SK-N-DZ (cell line): ENCODE measurements at regions not wholly inside any gene's neighbourhood (a gene's known extent, or its start where the extent isn't known, plus 50 kb on each side); places are given as distances from the start of the nearest gene placed in this dataset.
"Not testable (repeated sequence)": the region's sequence is repeated elsewhere in the genome, so short reads cannot be mapped to it uniquely, and the experiment has no call there.

Experiments
- DNase-seq: peaks from one replicate; pipeline ENCODE4 v3.0.0-alpha.2; 2015; ENCODE audit warnings: low spot score

DNA sequence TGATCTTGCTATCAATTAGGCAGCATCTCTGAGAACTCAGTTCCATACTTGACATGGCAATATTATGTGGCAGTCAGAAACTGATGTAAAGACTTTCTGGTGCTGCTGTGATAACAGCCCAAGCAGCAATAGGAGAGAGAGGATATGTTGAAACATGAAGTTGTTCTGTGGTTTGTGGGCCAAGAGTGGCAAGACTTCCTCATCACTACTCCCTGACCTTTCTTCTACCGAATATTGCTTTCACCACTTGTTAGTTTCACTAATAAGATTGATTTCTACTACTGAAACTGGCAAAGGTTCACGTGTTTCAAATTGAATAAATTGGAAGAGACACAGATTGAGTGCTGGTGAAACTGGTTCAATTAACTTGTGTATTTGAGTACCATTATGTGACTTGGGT, 852.6 kb upstream of the RAG2 start:
- DNase-seq = no peak

GRCh38 chr11:37449146-37449545, 851.1 kb upstream of the RAG2 start:
- DNase-seq = peak; percentile 56

DNA sequence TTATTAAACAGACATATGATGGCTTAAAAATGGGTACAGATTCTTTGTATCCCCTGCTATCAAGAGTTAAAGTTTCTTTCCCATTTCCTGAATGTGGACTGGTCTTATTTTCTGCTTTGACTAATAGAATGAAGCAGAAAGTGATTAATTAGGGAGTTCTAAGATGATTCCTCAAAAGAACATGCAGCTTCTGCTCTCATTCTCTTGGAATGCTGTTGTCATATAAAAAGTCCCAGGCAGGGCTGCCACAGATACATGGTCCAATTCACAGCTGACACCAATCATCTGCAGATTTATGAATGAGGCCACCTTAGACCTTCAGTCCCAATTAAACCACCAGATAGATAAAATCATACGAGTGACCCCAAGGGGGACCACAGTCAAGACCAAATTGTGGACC, 844.5 kb upstream of the RAG2 start:
- no peak for DNase-seq

GRCh38 chr11:37431633-37432230, 833.7 kb upstream of the RAG2 start:
- not testable (repeated sequence) for DNase-seq

DNA sequence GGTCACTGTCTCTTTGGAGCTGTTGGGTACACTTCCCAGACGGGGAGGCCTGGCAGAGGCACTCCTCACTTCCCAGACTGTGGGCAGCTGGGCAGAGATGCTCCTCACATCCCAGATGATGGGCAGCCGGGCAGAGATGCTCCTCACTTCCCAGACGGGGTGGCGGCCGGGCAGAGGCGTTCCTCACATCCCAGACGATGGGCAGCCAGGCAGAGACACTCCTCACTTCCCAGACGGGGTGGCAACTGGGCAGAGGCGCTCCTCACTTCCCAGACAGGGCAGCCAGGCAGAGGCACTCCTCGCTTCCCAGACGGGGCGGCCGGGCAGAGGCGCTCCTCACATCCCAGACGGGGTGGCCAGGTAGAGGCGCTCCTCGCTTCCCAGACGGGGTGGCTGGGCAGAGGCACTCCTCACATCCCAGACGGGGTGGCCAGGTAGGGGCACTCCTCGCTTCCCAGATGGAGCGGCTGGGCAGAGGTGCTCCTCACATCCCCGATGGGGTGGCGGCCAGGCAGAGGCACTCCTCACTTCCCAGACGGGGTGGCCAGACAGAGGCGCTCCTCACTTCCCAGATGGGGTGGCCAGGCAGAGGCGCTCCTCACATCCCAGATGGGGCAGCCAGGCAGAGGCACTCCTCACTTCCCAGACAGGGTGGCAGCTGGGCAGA, 833.1 kb upstream of the RAG2 start:
- not testable (repeated sequence) for DNase-seq

- DNase-seq = no peak
Measured at GRCh38 chr11:37422511-37422910, 824.5 kb upstream of the RAG2 start.

DNA sequence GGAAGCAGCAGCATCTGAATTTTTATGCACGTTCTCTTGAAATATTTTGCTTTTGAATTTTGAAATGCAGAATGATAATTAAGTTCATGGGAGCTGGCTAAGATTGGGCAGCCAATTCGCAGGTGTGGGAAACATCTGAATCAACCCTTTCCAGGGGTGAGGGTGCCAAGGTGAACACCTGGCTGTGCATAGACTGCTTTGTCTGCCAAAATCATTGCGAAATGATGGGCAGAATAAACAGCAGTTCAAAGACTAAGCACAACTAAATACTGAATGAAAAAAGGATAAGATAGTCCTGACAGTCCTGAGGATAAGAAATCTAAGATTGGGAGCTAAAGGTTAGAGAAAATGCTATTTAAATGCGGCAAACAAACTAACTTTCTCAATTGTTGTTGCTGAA, 813.3 kb upstream of the RAG2 start:
- DNase-seq = no peak

DNA sequence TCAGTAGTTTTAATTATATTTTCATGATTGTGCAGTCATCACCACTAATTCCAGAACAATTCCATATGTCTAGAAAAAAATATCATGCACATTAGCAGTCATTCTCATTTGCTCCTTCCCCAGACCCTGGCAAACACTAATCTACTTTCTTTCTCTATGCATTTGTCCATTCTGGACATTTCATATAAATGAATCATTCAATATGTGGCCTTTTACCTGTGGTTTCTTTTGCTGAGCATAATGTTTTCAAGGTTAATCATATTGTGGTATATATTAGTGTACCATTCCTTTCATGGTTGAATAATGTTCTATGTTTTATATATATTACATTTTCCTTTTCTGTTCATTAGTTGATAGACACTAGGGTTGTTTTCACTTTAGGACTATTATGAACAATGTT, 811.1 kb upstream of the RAG2 start:
- no peak for DNase-seq

- DNase-seq = no peak
Measured at GRCh38 chr11:37407461-37407860, 809.4 kb upstream of the RAG2 start.

DNA sequence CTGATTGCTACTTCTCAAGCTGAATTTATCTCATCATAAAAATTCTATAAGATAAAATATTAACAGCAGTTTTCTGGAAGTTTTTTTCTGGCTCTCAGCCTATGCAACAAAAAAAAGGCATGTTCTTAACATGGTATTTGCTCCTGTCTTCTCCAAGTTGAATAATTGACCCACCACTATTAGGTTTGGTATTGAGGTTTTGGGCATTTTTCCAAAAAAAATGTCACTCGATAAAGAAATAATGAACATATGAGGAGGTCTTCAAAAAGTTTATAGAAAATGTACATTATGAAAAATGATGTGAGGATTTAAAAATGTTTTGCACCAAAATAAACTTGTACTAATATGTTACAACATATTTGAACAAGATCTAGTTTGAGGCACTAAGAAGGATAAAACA, 808.6 kb upstream of the RAG2 start:
- no peak for DNase-seq

- DNase-seq = no peak
Measured at GRCh38 chr11:37404231-37404630, 806.2 kb upstream of the RAG2 start.

- no peak for DNase-seq
Measured at GRCh38 chr11:37402663-37403062, 804.6 kb upstream of the RAG2 start.

- peak; percentile 80 for DNase-seq
Measured at GRCh38 chr11:37394236-37394870, 796.3 kb upstream of the RAG2 start.

DNA sequence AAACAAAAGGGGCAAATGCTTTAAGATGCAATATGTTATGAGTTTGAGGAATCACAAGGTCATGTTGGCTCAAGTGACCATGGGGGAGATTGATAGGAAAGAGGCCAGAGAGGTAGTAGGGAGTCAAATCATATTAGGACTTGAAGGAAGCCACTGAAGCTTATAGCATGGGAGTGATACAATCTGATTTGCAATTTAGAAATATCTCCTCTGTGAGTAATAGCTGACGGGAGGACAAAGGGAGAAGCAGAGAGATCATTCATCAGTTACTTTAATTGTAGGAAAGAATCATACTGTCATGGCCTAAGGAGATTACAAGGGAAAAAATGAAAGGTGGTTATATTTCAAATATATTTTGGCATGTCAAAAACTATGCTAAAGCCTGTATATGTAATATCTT, 793.6 kb upstream of the RAG2 start:
- peak; percentile 18 for DNase-seq

DNA sequence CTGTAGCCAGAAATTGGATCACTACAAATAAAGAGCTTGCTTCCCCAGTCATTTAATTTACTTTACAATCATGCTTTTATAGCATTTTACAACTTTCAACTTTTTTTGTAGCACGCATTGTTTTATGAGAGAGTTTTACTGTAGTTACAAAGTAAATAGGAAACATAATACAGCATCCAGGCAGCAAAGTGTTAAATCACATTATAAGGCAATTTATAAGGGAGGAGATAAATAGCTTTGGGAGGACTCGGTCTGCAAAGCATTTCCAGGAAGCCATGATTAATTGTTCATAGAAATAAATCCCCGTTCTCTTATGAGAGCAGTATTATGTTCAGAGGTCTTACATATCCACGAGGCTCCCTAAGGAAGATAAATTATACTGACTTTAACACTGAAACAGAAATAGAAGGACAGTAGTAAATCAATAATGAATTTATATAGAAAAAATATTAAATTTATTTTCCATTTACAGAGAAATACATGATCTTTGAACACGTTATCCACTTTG, 792.6 kb upstream of the RAG2 start:
- no peak for DNase-seq

DNA sequence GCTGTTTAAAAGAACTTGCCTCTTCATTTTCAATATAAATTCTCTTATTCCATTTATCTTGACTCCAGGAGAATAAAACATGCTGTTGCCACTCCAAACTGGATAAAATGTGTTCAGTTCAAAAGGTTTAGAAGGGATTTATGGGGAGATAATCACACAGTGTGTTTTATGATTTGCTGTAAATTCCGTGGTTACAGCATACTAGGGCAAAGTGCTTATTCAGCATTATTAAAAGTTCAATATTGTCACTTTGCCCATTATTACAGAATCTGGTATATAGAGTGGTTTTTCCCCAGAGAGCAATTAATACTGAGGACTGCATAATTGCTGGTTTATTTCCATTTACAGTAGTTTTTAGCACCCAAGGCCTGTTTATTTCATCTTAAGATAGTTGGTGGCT, 780.9 kb upstream of the RAG2 start:
- no peak for DNase-seq

DNA sequence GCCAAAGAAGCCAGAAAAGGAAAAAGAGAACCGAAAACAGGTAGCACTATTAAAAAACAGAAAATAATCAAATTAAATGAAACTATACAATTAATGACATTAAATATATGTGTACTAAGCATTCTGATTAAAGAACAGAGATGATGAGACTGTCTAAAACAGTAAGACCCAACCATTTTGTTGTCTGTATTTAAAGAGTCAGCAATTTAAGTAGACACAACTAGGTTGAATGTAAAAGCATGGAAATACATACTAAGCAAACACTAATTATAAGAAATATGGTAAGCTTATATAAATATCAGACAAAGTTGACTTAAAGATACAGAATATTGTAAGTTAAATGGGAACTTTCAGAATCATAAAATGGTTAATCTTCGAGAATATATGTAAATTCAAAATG, 774.6 kb upstream of the RAG2 start:
- DNase-seq = no peak

GRCh38 chr11:37371346-37371970, 773.4 kb upstream of the RAG2 start:
- no peak for DNase-seq

- DNase-seq = no peak
Measured at GRCh38 chr11:37370817-37371216, 772.8 kb upstream of the RAG2 start.

DNA sequence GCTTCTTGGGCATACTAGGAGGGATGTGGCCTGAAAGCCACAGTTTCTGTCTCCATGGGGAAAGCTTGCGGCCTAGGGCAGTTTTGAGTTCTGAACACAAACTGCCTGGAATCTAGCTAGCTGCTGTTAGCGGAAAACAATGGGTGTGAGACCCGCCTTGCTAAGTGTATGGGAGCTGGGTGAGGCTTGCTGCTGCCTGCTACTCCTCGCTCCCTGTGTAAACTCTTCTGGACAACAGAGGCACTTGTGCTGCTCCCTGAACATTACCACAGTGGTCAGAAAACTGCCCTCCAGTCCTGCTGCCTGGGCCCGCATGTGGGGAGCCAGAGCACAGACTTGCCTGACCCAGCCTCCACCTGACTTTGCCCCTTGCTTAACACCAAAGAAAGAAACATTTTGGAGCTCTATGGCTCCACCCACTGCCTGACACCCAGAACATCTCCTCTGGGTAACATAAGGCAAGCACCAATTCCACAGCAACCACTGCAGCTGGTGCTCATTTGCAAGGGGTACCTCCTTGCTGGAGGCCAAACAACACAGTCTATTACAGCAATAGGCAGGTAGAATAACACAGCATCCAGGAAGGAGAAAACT, 766.3 kb upstream of the RAG2 start:
- DNase-seq = no peak

GRCh38 chr11:37353192-37353591, 755.2 kb upstream of the RAG2 start:
- DNase-seq = peak; percentile 97

DNA sequence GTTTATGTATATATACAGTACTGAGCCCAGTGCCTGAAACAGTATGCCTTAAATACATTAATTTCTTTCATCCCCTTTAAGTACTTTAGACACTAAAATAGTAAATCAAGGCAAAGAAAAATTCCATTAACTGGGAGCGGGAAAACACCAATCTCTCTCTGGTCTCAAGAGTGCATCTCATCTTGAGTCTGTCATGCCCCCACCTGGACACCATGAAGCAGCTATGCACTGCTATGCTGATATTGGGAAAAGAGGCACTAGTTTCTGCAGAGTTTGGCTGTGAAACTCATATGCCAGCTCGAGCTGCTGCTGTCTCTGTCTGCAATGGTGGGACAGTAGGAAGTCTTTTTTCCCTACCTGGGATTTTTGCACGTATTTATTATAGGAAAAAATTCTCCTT, 754.4 kb upstream of the RAG2 start:
- peak; percentile 88 for DNase-seq
